CD4-positive, CD25-positive, alpha-beta regulatory T cell (primary cell): ENCODE measurements at regions not wholly inside any gene's neighbourhood (a gene's known extent, or its start where the extent isn't known, plus 50 kb on each side); places are given as distances from the start of the nearest gene placed in this dataset.

Experiments
- ATAC-seq, 2 donors: fragments of 150-1000 bp; cut with Tn5 transposase; one replicate each; pipeline ENCODE4 v1.10.0; 2021; ENCODE audit warnings: low read depth in 2 of 2, moderate number of reproducible peaks in 2 of 2, moderate library complexity in 1 of 2
- DNase-seq, 3 donors: peaks; one replicate each; pipeline versions ENCODE4 v3.0.0 to v3.0.0-alpha.2; 2012 to 2022; ENCODE audit warnings: mixed read lengths in 1 of 3
- H3K27ac ChIP-seq: one replicate; pipeline ENCODE4 v1.7.0; 2013; ENCODE audit warnings: mild to moderate bottlenecking, low read length; ENCODE audit not compliant: insufficient read depth, poor library complexity, severe bottlenecking
- H3K27me3 ChIP-seq: one replicate; pipeline ENCODE4 v1.7.0; 2013; ENCODE audit warnings: low read length; ENCODE audit not compliant: control insufficient read depth, insufficient read depth
- H3K36me3 ChIP-seq: one replicate; pipeline ENCODE4 v1.7.0; 2013; ENCODE audit warnings: mild to moderate bottlenecking, low read length, moderate library complexity; ENCODE audit not compliant: control insufficient read depth, insufficient read depth
- H3K4me1 ChIP-seq: 2 replicates; pipeline ENCODE4 v1.7.0; 2013; ENCODE audit warnings: mild to moderate bottlenecking, low read length; ENCODE audit not compliant: insufficient read depth, control insufficient read depth, poor library complexity, severe bottlenecking
- H3K4me3 ChIP-seq: one replicate; pipeline ENCODE4 v1.7.0; 2013; ENCODE audit warnings: low read depth, mild to moderate bottlenecking, low read length, moderate library complexity
- H3K9me3 ChIP-seq, 2 experiments: 1 replicate in 1 of 2; 2 replicates in 1 of 2; pipeline ENCODE4 v1.7.0; 2013; ENCODE audit warnings: low read length in 2 of 2, mild to moderate bottlenecking in 1 of 2, moderate library complexity in 1 of 2; ENCODE audit not compliant: control insufficient read depth in 2 of 2
- H3K27ac Mint-ChIP-seq, 3 donors: one replicate each; pipeline ENCODE4 v1.8.0; 2020 to 2022; ENCODE audit warnings: mild to moderate bottlenecking in 3 of 3, mixed read lengths in 3 of 3, moderate library complexity in 2 of 3
- H3K27me3 Mint-ChIP-seq: one replicate; pipeline ENCODE4 v1.8.0; 2022; ENCODE audit warnings: mild to moderate bottlenecking, mixed read lengths
- H3K36me3 Mint-ChIP-seq: one replicate; pipeline ENCODE4 v1.8.0; 2020; ENCODE audit warnings: mixed read lengths
- H3K4me1 Mint-ChIP-seq, 4 donors: one replicate each; pipeline ENCODE4 v1.8.0; 2020 to 2022; ENCODE audit warnings: mixed read lengths in 4 of 4, mild to moderate bottlenecking in 1 of 4
- H3K4me3 Mint-ChIP-seq, 4 donors: one replicate each; pipeline ENCODE4 v1.8.0; 2020 to 2022; ENCODE audit warnings: mild to moderate bottlenecking in 4 of 4, mixed read lengths in 4 of 4, moderate library complexity in 3 of 4
- H3K9me3 Mint-ChIP-seq, 7 donors: one replicate each; pipeline ENCODE4 v1.8.0; 2020 to 2022; ENCODE audit warnings: mixed read lengths in 7 of 7, mild to moderate bottlenecking in 3 of 7, moderate library complexity in 2 of 7

DNA sequence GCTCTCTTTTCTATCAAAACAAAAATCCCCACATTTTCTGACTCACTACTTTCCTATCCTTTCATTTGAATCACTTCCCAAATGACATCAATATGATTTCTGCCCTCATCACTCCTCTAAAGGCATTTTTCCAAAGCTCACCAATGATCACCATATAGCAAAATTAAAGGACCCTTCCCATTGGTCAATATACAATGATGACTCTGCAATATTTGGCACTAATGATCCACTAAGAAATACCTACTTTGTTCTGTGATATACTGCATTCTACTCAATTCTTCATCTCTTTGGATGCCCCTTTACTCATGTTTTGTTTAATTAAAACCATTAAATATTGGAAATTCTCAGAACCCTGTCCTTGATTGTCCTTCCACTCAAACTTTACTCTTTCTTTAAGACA is 200.3 kb upstream of the PTCHD4 start:
- Histone ChIP-seq H3K27ac (no peak overlapping the region), H3K4me3 (no peak overlapping the region), H3K36me3 (no peaks in the 10 kb centered on the region), H3K4me1 (no peaks in the 10 kb centered on the region), H3K27me3 (no peaks in the 10 kb centered on the region), H3K9me3 (no peaks in the 10 kb centered on the region)
- no peaks in the 10 kb centered on the region for H3K4me1 Mint-ChIP-seq
- ATAC-seq: no peak
- peaks cover 2 to 10% (median 6%) of the 10 kb centered on the region in 7 donors for H3K9me3 Mint-ChIP-seq
- H3K4me3 Mint-ChIP-seq: no peak overlapping the region
- no peak for DNase-seq
- H3K27ac Mint-ChIP-seq: no peak overlapping the region
- no peaks in the 10 kb centered on the region for H3K27me3 Mint-ChIP-seq
- H3K36me3 Mint-ChIP-seq: no peaks in the 10 kb centered on the region

DNA sequence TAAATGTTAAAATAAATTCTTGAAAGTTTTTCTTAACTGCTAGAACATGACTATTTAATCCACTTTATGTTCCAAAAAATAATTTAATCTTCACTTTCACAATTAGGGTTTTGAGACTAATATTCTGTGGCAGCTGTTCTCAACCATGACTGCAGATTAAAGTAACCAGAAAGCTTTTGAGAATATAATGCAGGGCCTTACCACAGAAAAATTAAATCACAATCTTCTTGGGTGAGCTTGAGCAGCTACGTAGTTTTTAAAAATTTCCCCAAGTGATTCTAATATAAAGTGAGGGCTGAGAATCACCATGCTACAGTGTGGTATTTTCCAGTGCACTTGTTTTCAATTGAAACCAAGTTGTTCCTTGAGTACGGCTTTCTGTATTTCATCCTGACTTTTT is 196.6 kb upstream of the PTCHD4 start:
- DNase-seq: no peak
- no peaks in the 10 kb centered on the region for H3K36me3 Mint-ChIP-seq
- Histone ChIP-seq H3K36me3 (no peaks in the 10 kb centered on the region), H3K4me1 (no peaks in the 10 kb centered on the region), H3K4me3 (no peak overlapping the region), H3K9me3 (peaks cover 0 to 5% of the 10 kb centered on the region in 2 experiments), H3K27ac (no peak overlapping the region), H3K27me3 (no peaks in the 10 kb centered on the region)
- H3K9me3 Mint-ChIP-seq: peaks cover 3 to 14% (median 7%) of the 10 kb centered on the region in 7 donors
- no peaks in the 10 kb centered on the region for H3K4me1 Mint-ChIP-seq
- no peaks in the 10 kb centered on the region for H3K27me3 Mint-ChIP-seq
- no peak for ATAC-seq
- H3K4me3 Mint-ChIP-seq: no peak overlapping the region
- H3K27ac Mint-ChIP-seq: no peak overlapping the region

DNA sequence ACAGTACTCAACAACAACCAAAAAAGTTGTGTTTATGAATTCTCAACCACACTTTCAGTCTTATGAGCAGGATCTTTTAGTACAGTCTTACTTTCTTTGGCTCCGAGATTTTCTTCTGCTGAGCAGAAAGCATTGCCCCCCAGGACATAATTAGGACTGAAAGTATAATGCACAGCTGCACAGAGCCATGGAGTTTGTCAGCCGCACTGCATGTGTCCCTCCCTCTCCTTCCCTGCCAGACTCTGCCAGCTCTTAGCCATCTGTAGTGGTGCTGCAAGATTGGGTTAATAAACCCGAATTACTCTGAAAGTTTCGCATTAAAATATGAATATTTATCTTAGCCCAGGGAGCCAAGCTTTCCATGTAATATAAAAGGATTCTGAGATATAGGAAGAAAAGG is 179.6 kb upstream of the PTCHD4 start:
- Mint-ChIP-seq H3K36me3 (no peaks in the 10 kb centered on the region), H3K27ac (no peak overlapping the region), H3K9me3 (peaks cover 3 to 20% (median 9%) of the 10 kb centered on the region in 7 donors), H3K4me3 (no peak overlapping the region), H3K27me3 (no peaks in the 10 kb centered on the region), H3K4me1 (no peaks in the 10 kb centered on the region)
- H3K27me3 ChIP-seq: no peaks in the 10 kb centered on the region
- H3K4me3 ChIP-seq: no peak overlapping the region
- H3K9me3 ChIP-seq: peaks cover 2 to 10% of the 10 kb centered on the region in 2 experiments
- no peak overlapping the region for H3K27ac ChIP-seq
- DNase-seq: no peak
- no peaks in the 10 kb centered on the region for H3K4me1 ChIP-seq
- ATAC-seq: no peak
- no peaks in the 10 kb centered on the region for H3K36me3 ChIP-seq

DNA sequence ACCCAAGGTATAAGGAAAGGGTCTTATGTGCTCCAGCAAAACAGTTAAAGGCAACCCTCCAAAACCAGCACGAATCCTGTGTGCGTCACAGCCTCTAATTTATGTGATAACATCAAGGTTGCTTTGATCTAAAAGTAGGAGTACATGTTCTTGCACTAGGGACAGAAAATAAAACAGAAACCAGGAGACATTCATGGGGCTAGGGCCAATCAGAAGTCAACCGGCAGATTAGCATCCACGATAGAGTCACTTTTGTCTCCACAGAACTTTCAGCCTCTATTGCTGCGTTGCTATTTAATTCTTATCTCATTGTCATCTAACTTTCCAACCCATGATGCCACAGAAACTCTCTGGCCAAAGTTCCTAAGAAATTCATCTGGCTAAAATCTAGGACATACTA is 178.8 kb upstream of the PTCHD4 start:
- peaks cover 2 to 10% of the 10 kb centered on the region in 2 experiments for H3K9me3 ChIP-seq
- ATAC-seq: no peak
- H3K27me3 Mint-ChIP-seq: no peaks in the 10 kb centered on the region

DNA sequence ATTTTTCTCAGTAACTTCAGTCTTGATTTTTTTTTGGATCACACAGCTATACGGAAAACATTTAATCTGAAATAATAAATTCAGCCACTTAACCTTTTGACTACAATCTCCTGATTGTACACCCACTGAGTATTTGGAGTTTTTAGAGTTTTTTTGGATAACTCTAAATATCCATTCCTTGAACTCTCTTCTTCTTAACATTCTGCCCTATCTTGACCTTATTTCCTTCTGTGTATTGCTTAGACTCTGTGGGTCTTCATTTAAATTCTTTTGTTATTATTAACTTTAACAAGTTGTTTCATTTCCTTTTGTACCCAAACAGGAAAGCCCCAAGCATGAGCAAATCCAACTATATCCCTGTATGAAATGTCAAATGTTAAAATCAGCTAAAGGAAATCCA is 170.2 kb upstream of the PTCHD4 start:
- DNase-seq: no peak
- Mint-ChIP-seq H3K36me3 (no peaks in the 10 kb centered on the region), H3K27ac (no peak overlapping the region), H3K4me3 (no peak overlapping the region), H3K9me3 (peaks cover 0 to 10% (median 6%) of the 10 kb centered on the region in 7 donors), H3K4me1 (no peaks in the 10 kb centered on the region), H3K27me3 (no peaks in the 10 kb centered on the region)
- H3K27me3 ChIP-seq: no peaks in the 10 kb centered on the region
- no peak overlapping the region for H3K27ac ChIP-seq
- ATAC-seq: no peak
- no peaks in the 10 kb centered on the region for H3K36me3 ChIP-seq
- no peak overlapping the region for H3K4me3 ChIP-seq
- H3K9me3 ChIP-seq: no peaks in the 10 kb centered on the region
- H3K4me1 ChIP-seq: no peaks in the 10 kb centered on the region

More for the DNA sequence above, 178.8 kb upstream of the PTCHD4 start:
- Mint-ChIP-seq H3K4me3 (no peak overlapping the region), H3K9me3 (peaks cover 3 to 27% (median 11%) of the 10 kb centered on the region in 7 donors), H3K27ac (no peak overlapping the region), H3K4me1 (no peaks in the 10 kb centered on the region), H3K36me3 (no peaks in the 10 kb centered on the region)
- no peak overlapping the region for H3K27ac ChIP-seq
- H3K27me3 ChIP-seq: no peaks in the 10 kb centered on the region
- DNase-seq: no peak
- H3K36me3 ChIP-seq: no peaks in the 10 kb centered on the region
- H3K4me1 ChIP-seq: no peaks in the 10 kb centered on the region
- no peak overlapping the region for H3K4me3 ChIP-seq

DNA sequence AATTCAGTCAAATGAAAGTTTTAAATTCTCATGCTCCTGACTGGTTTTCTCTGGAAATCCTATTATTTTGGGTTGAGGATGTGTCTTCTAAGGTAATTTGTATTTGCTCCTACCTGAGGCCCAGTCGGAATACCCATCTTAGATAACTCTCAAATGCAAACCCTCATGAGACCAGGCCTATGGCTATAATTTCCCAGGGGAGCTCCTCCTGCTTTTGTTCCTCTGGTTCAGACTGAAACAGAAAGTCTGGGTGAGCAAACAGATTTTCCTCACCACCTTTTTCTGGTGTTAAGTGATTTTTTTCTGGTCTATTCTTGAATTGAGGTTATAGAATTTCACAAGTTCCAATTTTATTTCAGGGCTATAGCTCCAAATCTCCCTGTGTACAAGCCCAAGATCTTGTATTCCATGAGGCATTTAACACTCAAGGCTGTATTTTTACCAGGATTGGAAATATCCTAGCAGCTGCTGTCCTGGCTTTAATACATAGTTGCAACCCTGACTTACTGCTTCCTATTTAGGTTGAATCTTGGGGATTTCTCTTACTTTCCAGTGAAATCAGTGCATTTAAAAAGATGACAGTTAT is 169.1 kb upstream of the PTCHD4 start:
- no peaks in the 10 kb centered on the region for H3K4me1 Mint-ChIP-seq
- H3K27me3 Mint-ChIP-seq: no peaks in the 10 kb centered on the region
- H3K9me3 Mint-ChIP-seq: peaks cover 0 to 6% (median 4%) of the 10 kb centered on the region in 7 donors
- Histone ChIP-seq H3K4me1 (no peaks in the 10 kb centered on the region), H3K27me3 (no peaks in the 10 kb centered on the region), H3K27ac (no peak overlapping the region), H3K4me3 (no peak overlapping the region), H3K36me3 (no peaks in the 10 kb centered on the region), H3K9me3 (no peaks in the 10 kb centered on the region)
- DNase-seq (no peak), ATAC-seq (no peak)
- H3K36me3 Mint-ChIP-seq: no peaks in the 10 kb centered on the region
- no peak overlapping the region for H3K27ac Mint-ChIP-seq
- H3K4me3 Mint-ChIP-seq: no peak overlapping the region

DNA sequence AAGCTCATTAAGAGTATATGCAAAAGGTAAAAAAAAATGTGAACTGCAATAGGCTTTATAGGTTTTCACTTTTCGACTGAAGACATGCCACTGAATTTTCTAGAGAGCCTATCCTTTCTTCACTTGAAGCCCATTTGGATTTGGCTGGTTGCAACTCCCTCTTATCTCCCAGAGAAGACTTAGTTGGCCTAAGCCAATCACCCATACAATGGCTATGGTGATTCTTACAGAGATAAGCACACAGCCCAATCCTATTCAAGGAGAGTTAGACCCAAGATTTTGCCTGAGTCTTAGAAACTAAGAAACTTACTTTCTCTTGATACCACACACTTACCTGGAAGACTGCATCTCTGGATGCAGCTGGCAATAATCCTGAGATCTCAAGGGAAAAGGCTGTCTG is 167.3 kb upstream of the PTCHD4 start:
- no peaks in the 10 kb centered on the region for H3K36me3 ChIP-seq
- Mint-ChIP-seq H3K27ac (no peak overlapping the region), H3K36me3 (no peaks in the 10 kb centered on the region), H3K4me1 (no peaks in the 10 kb centered on the region), H3K27me3 (no peaks in the 10 kb centered on the region), H3K9me3 (peaks cover 0 to 7% (median 4%) of the 10 kb centered on the region in 7 donors), H3K4me3 (no peak overlapping the region)
- DNase-seq (no peak), ATAC-seq (no peak)
- H3K9me3 ChIP-seq: no peaks in the 10 kb centered on the region
- H3K4me3 ChIP-seq: no peak overlapping the region
- H3K4me1 ChIP-seq: no peaks in the 10 kb centered on the region
- no peak overlapping the region for H3K27ac ChIP-seq
- no peaks in the 10 kb centered on the region for H3K27me3 ChIP-seq

DNA sequence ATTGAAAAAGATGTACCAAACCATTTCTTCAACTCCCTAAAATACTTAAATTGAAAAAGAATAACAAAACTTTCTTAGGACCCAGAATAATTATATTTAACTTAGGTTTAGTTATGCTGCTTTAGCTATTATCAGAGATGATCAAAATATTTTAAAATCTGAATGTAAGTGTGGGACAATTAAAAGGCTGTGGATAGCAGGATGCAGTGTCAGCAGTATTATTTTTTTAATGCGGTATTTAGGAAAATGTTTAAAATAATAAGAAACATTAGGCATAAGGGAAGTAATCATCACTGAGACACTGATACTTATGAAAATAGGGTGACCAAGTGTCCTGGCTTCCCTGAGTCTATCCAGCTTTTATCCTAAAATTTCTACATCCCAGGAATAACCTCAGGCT is 161.5 kb upstream of the PTCHD4 start:
- no peak overlapping the region for H3K27ac ChIP-seq
- no peak overlapping the region for H3K4me3 ChIP-seq
- H3K4me1 Mint-ChIP-seq: no peaks in the 10 kb centered on the region
- no peak overlapping the region for H3K27ac Mint-ChIP-seq
- peaks cover 1 to 16% (median 6%) of the 10 kb centered on the region in 7 donors for H3K9me3 Mint-ChIP-seq
- ATAC-seq (no peak), DNase-seq (no peak)
- H3K36me3 ChIP-seq: no peaks in the 10 kb centered on the region
- no peaks in the 10 kb centered on the region for H3K27me3 ChIP-seq
- no peaks in the 10 kb centered on the region for H3K36me3 Mint-ChIP-seq
- H3K27me3 Mint-ChIP-seq: no peaks in the 10 kb centered on the region
- H3K4me1 ChIP-seq: no peaks in the 10 kb centered on the region
- H3K4me3 Mint-ChIP-seq: no peak overlapping the region
- no peaks in the 10 kb centered on the region for H3K9me3 ChIP-seq
